Smooth muscle cell (in vitro differentiated cells): ENCODE measurements at regions not wholly inside any gene's neighbourhood (a gene's known extent, or its start where the extent isn't known, plus 50 kb on each side); places are given as distances from the start of the nearest gene placed in this dataset.

Experiments
- DNase-seq: peaks from one replicate; lab custom pipeline; 2025; ENCODE audit not compliant: unreplicated experiment; lab: John Stamatoyannopoulos, UW
- H2AFZ ChIP-seq: fragments of 200-600 bp; sonication (generic); 2 replicates; pipeline ENCODE4 v1.6.0; 2016; ENCODE audit warnings: antibody characterized with exemption, low read depth, mild to moderate bottlenecking
- H3F3A ChIP-seq: fragments of 200-600 bp; sonication (generic); 2 replicates; pipeline ENCODE4 v1.6.0; 2017; ENCODE audit warnings: antibody characterized with exemption, low read depth
- H3K27ac ChIP-seq: fragments of 200-600 bp; sonication (generic); 2 replicates; pipeline ENCODE4 v1.5.1; 2016; ENCODE audit warnings: low read depth, mild to moderate bottlenecking
- H3K27me3 ChIP-seq: fragments of 200-600 bp; sonication (generic); 2 replicates; pipeline ENCODE4 v1.6.1; 2016; ENCODE audit warnings: low read depth, mild to moderate bottlenecking
- H3K36me3 ChIP-seq: fragments of 200-600 bp; sonication (generic); 2 replicates; pipeline ENCODE4 v1.5.1; 2016; ENCODE audit warnings: low read depth
- H3K4me1 ChIP-seq: fragments of 200-600 bp; sonication (generic); 2 replicates; pipeline ENCODE4 v1.5.1; 2016; ENCODE audit warnings: low read depth
- H3K4me2 ChIP-seq: fragments of 200-600 bp; sonication (generic); 2 replicates; pipeline ENCODE4 v1.6.0; 2016; ENCODE audit warnings: mild to moderate bottlenecking
- H3K4me3 ChIP-seq: fragments of 200-600 bp; sonication (generic); 2 replicates; pipeline ENCODE4 v1.5.1; 2016; ENCODE audit warnings: mild to moderate bottlenecking
- H3K79me2 ChIP-seq: fragments of 200-600 bp; sonication (generic); 2 replicates; pipeline ENCODE4 v1.6.0; 2016; ENCODE audit warnings: low read depth, mild to moderate bottlenecking
- H3K9ac ChIP-seq: fragments of 200-600 bp; sonication (generic); 2 replicates; pipeline ENCODE4 v1.6.0; 2016; ENCODE audit warnings: low read depth
- H3K9me3 ChIP-seq: fragments of 200-600 bp; sonication (generic); replicated peaks from 2 replicates; pipeline ENCODE4 v1.5.1; 2016; ENCODE audit warnings: low read depth
- H4K20me1 ChIP-seq: fragments of 200-600 bp; sonication (generic); 2 replicates; pipeline ENCODE4 v1.6.0; 2016; ENCODE audit warnings: low read depth
- CTCF ChIP-seq: fragments of 200-600 bp; sonication (generic); IDR thresholded peaks from 2 replicates; pipeline ENCODE4 v1.5.1; 2017; ENCODE audit warnings: borderline replicate concordance, mild to moderate bottlenecking, antibody characterized with exemption; ENCODE audit not compliant: insufficient read depth, poor library complexity, severe bottlenecking
- WGBS: methylation state at CpG from one replicate; pipeline ENCODE4 v1.1.7; 2016; ENCODE audit warnings: low lambda C conversion rate; 5-methylcytosine and 5-hydroxymethylcytosine counted together

GRCh38 chr3:34858067-34858660 lies 781.2 kb upstream of the ARPP21 start:
- H3K27me3 ChIP-seq: no peaks in the 10 kb centered on the region
- H3K79me2 ChIP-seq: no peaks in the 10 kb centered on the region
- H3K4me1 ChIP-seq: peaks cover 6% of the 10 kb centered on the region
- no peak overlapping the region for H3K9ac ChIP-seq
- no peak for TF ChIP-seq CTCF
- H3F3A ChIP-seq: no peaks in the 10 kb centered on the region
- no peak overlapping the region for H3K4me2 ChIP-seq
- no peak for DNase-seq
- no peaks in the 10 kb centered on the region for H3K9me3 ChIP-seq
- H2AFZ ChIP-seq: no peak overlapping the region
- H3K36me3 ChIP-seq: no peaks in the 10 kb centered on the region
- 84% methylated on average over 3 of the region's 3 CpGs for WGBS
- H3K4me3 ChIP-seq: no peak overlapping the region
- H3K27ac ChIP-seq: no peak overlapping the region
- H4K20me1 ChIP-seq: no peaks in the 10 kb centered on the region

GRCh38 chr3:34859746-34860145 lies 779.6 kb upstream of the ARPP21 start:
- Histone ChIP-seq H3K79me2 (no peaks in the 10 kb centered on the region), H3K9ac (no peak overlapping the region), H4K20me1 (no peaks in the 10 kb centered on the region), H3K4me3 (no peak overlapping the region), H3K9me3 (no peaks in the 10 kb centered on the region), H2AFZ (no peak overlapping the region), H3K4me2 (no peak overlapping the region), H3K27ac (no peak overlapping the region), H3K27me3 (no peaks in the 10 kb centered on the region), H3K4me1 (peaks cover 6% of the 10 kb centered on the region), H3K36me3 (no peaks in the 10 kb centered on the region), H3F3A (no peaks in the 10 kb centered on the region)
- TF ChIP-seq CTCF: no peak
- WGBS: 15% methylated on average over 1 of the region's 1 CpG
- no peak for DNase-seq

GRCh38 chr3:34862456-34862855 lies 776.9 kb upstream of the ARPP21 start:
- Histone ChIP-seq H4K20me1 (no peaks in the 10 kb centered on the region), H3K27me3 (no peaks in the 10 kb centered on the region), H3F3A (no peaks in the 10 kb centered on the region), H3K27ac (no peak overlapping the region), H3K9me3 (no peaks in the 10 kb centered on the region), H3K4me3 (no peak overlapping the region), H3K4me2 (no peak overlapping the region), H3K36me3 (no peaks in the 10 kb centered on the region), H3K9ac (no peak overlapping the region), H3K79me2 (no peaks in the 10 kb centered on the region), H2AFZ (no peak overlapping the region), H3K4me1 (peaks cover 9% of the 10 kb centered on the region)
- no peak for DNase-seq
- no peak for TF ChIP-seq CTCF
- 84% methylated on average over 4 of the region's 4 CpGs for WGBS

GRCh38 chr3:34863485-34863884 lies 775.8 kb upstream of the ARPP21 start:
- Histone ChIP-seq H3K9ac (no peak overlapping the region), H3K4me2 (no peak overlapping the region), H3K4me1 (peaks cover 9% of the 10 kb centered on the region), H3F3A (no peaks in the 10 kb centered on the region), H4K20me1 (no peaks in the 10 kb centered on the region), H3K9me3 (no peaks in the 10 kb centered on the region), H3K36me3 (no peaks in the 10 kb centered on the region), H3K27ac (no peak overlapping the region), H3K27me3 (no peaks in the 10 kb centered on the region), H3K4me3 (no peak overlapping the region), H3K79me2 (no peaks in the 10 kb centered on the region), H2AFZ (no peak overlapping the region)
- 45% methylated on average over 1 of the region's 1 CpG for WGBS
- DNase-seq: no peak
- no peak for TF ChIP-seq CTCF
